Ramos (cell line): ENCODE measurements at regions not wholly inside any gene's neighbourhood (a gene's known extent, or its start where the extent isn't known, plus 50 kb on each side); places are given as distances from the start of the nearest gene placed in this dataset.

Experiments used
- in situ Hi-C: fragments of 300-500 bp; cut with MboI; formaldehyde crosslinking; loops from one replicate; pipeline ENCODE4 v1.14.3; 2022; ENCODE audit warnings: low sequenced_read_pairs; ENCODE audit not compliant: unreplicated experiment

DNA sequence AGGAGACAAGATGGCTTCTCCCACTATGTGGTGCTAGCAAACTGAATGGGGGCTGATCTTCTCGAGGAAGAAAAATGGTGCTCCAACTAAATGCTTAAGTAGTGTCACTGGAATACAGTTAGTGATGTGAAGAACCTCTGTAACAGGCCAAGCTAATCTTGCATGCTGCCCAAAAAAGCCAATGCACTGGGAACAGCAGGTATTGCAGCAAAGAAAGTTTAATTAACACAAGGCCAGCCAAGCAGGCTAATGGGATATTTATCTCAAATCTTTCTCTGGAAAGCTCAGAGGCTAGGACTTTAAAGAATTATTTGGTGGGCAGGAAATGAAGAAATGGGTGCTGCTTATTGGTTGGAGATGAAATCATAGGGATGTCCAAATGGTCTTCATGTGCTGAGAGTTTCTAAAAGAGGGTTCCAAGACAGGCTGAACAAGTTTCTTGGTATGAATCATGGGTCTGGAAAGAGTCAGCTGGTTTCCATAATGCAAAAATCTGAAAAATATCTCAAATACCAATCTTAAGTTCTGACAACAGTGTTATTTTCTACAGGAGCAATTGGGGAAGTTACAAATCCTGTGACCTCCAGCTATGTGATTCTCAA is 1550.5 kb downstream of the SLITRK5 start:
- in situ Hi-C loops, result no loop called here

GRCh38 chr13:89227356-89227755 is 1556.2 kb downstream of the SLITRK5 start:
- in situ Hi-C loops, result no loop called here

DNA sequence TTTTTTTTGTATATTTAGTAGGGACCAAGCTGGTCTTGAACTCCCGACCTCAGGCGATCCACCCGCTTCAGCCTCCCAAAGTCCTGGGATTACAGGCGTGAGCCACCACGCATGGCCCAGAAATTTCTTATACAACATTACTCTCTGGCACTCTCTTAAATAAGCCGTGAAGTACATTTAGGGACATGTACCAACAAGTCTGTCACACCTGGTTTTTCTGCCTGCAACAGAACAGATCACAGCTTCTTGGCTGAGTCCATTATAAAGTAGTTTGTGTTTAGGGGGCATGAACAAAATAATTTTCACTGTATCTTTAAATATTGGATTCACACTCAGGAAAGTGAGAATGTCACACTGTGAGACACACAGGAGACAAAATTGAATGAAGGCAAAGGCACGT is 1567.3 kb downstream of the SLITRK5 start:
- in situ Hi-C loops, result no loop called here

DNA sequence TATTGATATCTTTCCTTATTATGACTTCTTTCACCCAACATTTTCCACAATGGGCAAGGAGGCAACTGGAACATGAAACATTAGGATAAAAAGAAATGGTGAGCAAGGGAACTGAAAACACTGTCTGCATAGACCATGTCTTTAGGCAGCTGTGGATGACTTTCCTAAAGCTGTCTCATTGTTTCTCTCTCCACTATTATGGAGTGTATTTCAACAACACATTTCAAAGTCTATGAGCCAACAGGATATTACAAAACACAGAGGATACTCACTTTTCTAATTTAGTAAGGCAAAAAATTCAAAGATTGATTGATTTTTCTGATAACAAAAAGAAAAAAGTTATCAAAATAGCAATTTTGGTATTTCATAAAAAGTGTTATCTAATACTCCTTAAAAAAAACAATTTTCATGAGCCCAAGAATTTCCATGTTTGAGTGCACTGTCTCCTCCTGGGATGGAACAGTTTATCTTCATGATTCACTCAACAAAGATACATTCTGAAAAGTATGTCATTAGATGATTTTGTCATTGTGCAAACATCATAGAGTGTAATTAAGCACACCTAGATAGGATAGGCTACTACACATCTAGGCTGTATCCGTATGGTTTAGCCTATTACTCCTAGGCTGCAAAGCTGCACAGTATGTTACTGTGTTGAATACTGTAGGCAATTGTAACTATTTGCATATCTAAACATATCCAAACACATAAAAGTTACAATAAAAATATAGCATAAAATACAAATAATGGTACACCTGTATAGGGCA is 1568.4 kb downstream of the SLITRK5 start:
- in situ Hi-C loops, result no loop called here

GRCh38 chr13:89255844-89256406 is 1584.8 kb downstream of the SLITRK5 start:
- in situ Hi-C loops, result no loop called here

- in situ Hi-C loops, result no loop called here
Observed at GRCh38 chr13:89267734-89268133, 1596.6 kb downstream of the SLITRK5 start.

DNA sequence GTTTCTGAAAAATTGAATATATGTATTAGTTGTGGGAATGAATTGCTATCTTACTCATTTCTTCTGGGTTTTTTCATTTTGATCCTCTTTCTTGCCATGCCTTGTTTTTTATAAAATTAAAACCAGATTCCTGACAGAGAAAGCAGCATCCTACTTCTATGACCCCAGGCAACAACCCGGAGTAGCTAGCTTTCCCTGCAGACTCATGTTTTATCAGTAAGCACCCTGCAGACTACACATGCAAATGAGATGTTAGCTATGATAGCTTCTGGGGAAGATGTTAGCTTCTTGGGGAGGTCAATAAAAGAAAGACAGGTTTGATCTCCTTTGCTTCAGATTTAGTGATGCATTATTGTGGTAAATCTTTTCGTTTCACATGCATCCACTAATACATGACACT is 1598.6 kb downstream of the SLITRK5 start:
- in situ Hi-C loops, result no loop called here

- in situ Hi-C loops, result no loop called here
Observed at GRCh38 chr13:89270736-89271135, 1599.6 kb downstream of the SLITRK5 start.

DNA sequence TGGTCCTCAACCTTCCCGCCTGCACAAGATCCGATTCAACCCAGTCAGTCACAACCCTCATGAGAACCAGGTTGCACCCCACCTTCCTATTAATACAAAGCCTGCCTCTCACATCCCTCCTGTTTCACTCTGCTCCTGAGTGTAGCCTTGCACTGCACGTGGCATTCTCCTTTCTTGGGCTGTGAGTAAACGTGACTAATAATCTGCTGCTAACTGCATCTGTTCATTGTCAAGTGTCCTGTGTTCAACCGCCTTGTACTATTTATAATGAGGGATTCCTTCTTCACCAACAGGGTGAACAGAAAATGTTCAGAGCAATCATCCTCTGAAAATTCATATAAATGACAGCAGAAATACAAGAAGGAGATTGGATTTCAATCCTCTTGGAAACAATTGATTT is 1608.2 kb downstream of the SLITRK5 start:
- in situ Hi-C loops, result no loop called here

DNA sequence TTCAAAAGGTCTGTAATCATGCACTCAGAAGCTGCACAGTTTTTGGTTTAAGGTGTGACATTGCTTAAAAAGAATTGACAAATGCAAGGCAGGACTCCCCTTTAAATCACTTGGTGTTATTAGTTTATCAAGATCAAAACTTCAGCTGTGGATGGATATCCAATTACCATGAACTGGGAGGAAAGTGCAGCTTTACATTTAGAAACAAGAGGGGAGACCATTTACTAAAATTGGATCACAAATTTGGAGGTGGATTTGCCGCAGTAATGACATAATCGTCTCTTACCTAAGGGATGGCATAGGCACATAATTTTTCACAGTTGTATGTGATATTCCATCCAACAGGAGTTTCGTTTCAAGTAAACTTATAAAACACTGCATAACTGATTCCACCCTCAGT is 1610.2 kb downstream of the SLITRK5 start:
- in situ Hi-C loops, result no loop called here

GRCh38 chr13:89282241-89282640 is 1611.1 kb downstream of the SLITRK5 start:
- in situ Hi-C loops, result no loop called here

GRCh38 chr13:89287381-89287780 is 1616.2 kb downstream of the SLITRK5 start:
- in situ Hi-C loops, result no loop called here

GRCh38 chr13:89294115-89294867 is 1623.1 kb downstream of the SLITRK5 start:
- in situ Hi-C loops, result no loop called here

DNA sequence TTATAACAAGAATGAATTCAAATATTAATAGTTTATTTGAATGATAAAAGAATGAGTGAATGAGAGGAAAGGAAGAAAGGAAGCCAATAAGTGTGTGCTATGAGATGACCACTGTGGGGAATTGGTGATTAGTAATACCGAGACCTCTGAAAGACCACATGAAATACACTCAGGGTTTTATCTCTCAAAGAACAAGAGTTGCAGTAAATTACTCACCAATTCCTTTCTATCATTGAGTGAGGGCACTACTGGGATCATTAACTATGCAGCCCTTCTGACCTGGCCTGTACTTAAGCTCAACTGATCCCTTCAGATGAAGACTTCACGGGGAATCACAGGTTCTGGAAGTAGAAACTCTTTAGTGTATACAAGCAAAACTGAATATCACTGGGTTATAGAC is 1636.1 kb downstream of the SLITRK5 start:
- in situ Hi-C loops, result no loop called here

- in situ Hi-C loops, result no loop called here
Observed at GRCh38 chr13:89310943-89311672, 1639.9 kb downstream of the SLITRK5 start.

- in situ Hi-C loops, result no loop called here
Observed at GRCh38 chr13:89315287-89315686, 1644.1 kb downstream of the SLITRK5 start.

GRCh38 chr13:89322466-89322865 is 1651.3 kb downstream of the SLITRK5 start:
- in situ Hi-C loops, result no loop called here

- in situ Hi-C loops, result no loop called here
Observed at GRCh38 chr13:89324582-89324981, 1653.4 kb downstream of the SLITRK5 start.

GRCh38 chr13:89343165-89343564 is 1672.0 kb downstream of the SLITRK5 start:
- in situ Hi-C loops, result no loop called here

DNA sequence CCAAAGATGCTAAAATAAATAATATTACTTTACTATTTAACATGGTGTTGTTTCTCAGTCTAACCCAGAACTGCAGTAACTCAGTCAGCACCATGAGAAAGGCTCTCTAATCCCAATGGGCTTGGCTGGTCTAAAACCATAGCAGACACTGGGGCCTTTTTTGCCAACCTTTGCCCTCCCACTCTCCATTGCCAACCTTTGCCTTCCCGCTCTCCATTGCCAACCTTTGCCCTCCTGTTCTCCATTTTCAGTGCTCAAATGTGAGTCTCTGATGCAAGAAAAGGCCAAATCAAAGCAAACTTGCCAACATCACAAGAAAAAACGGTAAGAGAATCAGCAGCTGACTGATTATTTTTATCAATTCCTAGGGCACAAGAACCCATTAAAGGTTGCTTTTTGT is 1681.2 kb downstream of the SLITRK5 start:
- in situ Hi-C loops, result no loop called here
